Right lobe of liver (tissue), 4 donors: ENCODE measurements at regions not wholly inside any gene's neighbourhood (a gene's known extent, or its start where the extent isn't known, plus 50 kb on each side); places are given as distances from the start of the nearest gene placed in this dataset.

Experiments used
- CTCF ChIP-seq, 4 donors: fragments of 200-600 bp in 3 of 4; fragments of 450-650 bp in 1 of 4; IDR thresholded peaks; one replicate each; pipeline versions ENCODE4 v1.5.1 to v1.8.0; 2016 to 2022; ENCODE audit warnings: antibody characterized with exemption in 4 of 4, mild to moderate bottlenecking in 2 of 4
- POLR2A ChIP-seq: fragments of 450-650 bp; IDR thresholded peaks from one replicate; pipeline ENCODE4 v1.6.1; 2017; ENCODE audit warnings: antibody characterized with exemption, mild to moderate bottlenecking
- donor health status: DM: no; HTN: no; CAD: no.
- donor health status: DM: no; HTN: no; CAD: no.
- donor health status: DM: no; HTN: yes; CAD: no.

DNA sequence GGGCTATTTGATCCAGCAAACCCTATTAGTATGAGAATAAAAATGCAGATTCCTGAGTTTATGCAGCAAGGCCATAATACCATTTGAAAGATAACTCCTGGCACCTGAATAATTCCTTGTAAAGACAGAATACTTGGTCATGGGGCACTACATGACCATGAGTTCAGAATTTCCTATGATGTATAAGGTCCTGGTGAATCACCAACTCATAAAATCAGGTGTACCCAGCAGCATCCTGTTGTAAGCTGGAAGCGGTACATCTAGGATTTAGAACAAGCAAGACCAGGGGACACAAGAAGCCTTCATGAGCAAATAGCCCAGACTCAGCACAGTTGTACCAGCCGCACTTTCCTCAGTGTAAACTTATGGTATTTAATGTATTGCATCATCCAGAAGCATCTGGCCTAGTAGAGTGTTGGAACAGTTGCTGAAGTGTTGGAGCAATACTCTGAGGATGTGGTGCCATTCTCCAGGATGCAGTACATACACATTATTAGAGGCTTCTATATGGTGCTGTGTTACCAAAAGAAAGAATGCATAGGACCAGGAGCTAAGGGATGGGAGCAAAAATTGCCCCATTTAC, 233.4 kb downstream of the SQOR start:
- TF ChIP-seq POLR2A: no peak
- TF ChIP-seq CTCF (IDR thresholded peaks at IDR 0.05): no peak
